C1 segment of cervical spinal cord (tissue), 14 donors: ENCODE measurements at regions not wholly inside any gene's neighbourhood (a gene's known extent, or its start where the extent isn't known, plus 50 kb on each side); places are given as distances from the start of the nearest gene placed in this dataset.
"Not testable (repeated sequence)": the region's sequence is repeated elsewhere in the genome, so short reads cannot be mapped to it uniquely, and the experiment has no call there.

ENCODE experiments used
- DNase-seq, 14 donors: peaks; one replicate each; lab custom pipeline; 2025; lab: John Stamatoyannopoulos, UW

- DNase-seq = no peak
These were observed 274.9 kb upstream of the LMO3 start for GRCh38 chr12:16880864-16881285.

GRCh38 chr12:16870845-16871244 lies 264.9 kb upstream of the LMO3 start:
- no peak for DNase-seq

- no peak for DNase-seq
These were observed 257.8 kb upstream of the LMO3 start for GRCh38 chr12:16863742-16864141.

- no peak for DNase-seq
These were observed 251.5 kb upstream of the LMO3 start for GRCh38 chr12:16857456-16857923.

GRCh38 chr12:16854465-16854864 lies 248.5 kb upstream of the LMO3 start:
- no peak for DNase-seq

- no peak for DNase-seq
These were observed 243.5 kb upstream of the LMO3 start for GRCh38 chr12:16849473-16849872.

GRCh38 chr12:16844875-16845274 lies 238.9 kb upstream of the LMO3 start:
- no peak for DNase-seq

GRCh38 chr12:16833376-16834015 lies 227.5 kb upstream of the LMO3 start:
- DNase-seq = no peak

- DNase-seq = no peak
These were observed 222.9 kb upstream of the LMO3 start for GRCh38 chr12:16828891-16829290.

GRCh38 chr12:16807731-16808130 lies 201.8 kb upstream of the LMO3 start:
- no peak for DNase-seq

GRCh38 chr12:16796168-16796567 lies 190.2 kb upstream of the LMO3 start:
- no peak for DNase-seq

- no peak for DNase-seq
These were observed 183.3 kb upstream of the LMO3 start for GRCh38 chr12:16789204-16789790.

- DNase-seq = no peak
These were observed 182.7 kb upstream of the LMO3 start for GRCh38 chr12:16788506-16789203.

GRCh38 chr12:16785953-16786352 lies 180.0 kb upstream of the LMO3 start:
- DNase-seq = no peak

- no peak for DNase-seq
These were observed 179.6 kb upstream of the LMO3 start for GRCh38 chr12:16785524-16785923.

GRCh38 chr12:16769129-16769528 lies 163.2 kb upstream of the LMO3 start:
- DNase-seq = not testable (repeated sequence)

- no peak for DNase-seq
These were observed 160.8 kb upstream of the LMO3 start for GRCh38 chr12:16766736-16767135.

GRCh38 chr12:16763901-16764300 lies 157.9 kb upstream of the LMO3 start:
- DNase-seq = no peak

- no peak for DNase-seq
These were observed 151.0 kb upstream of the LMO3 start for GRCh38 chr12:16756833-16757555.

GRCh38 chr12:16730772-16731171 lies 124.8 kb upstream of the LMO3 start:
- no peak for DNase-seq

GRCh38 chr12:16726879-16727278 lies 120.9 kb upstream of the LMO3 start:
- no peak for DNase-seq

GRCh38 chr12:16719713-16720416 lies 113.9 kb upstream of the LMO3 start:
- no peak for DNase-seq
